CD4-positive, alpha-beta memory T cell (primary cell): ENCODE measurements at regions not wholly inside any gene's neighbourhood (a gene's known extent, or its start where the extent isn't known, plus 50 kb on each side); places are given as distances from the start of the nearest gene placed in this dataset.
"Not testable (repeated sequence)": the region's sequence is repeated elsewhere in the genome, so short reads cannot be mapped to it uniquely, and the experiment has no call there.

ENCODE experiments used
- CTCF ChIA-PET: fragments of 350-600 bp; sonication (Branson Sonifier 250); formaldehyde crosslinking; loops from one replicate; lab custom pipeline; 2021; ENCODE audit warnings: inconsistent platforms; ENCODE audit not compliant: partially characterized antibody; lab: Charles Lee
- POLR2A ChIA-PET: fragments of 350-600 bp; sonication (Branson Sonifier 250); formaldehyde crosslinking; loops from one replicate; lab custom pipeline; 2021; ENCODE audit not compliant: partially characterized antibody; lab: Charles Lee
- DNase-seq, 5 donors: peaks; one replicate each; pipeline versions ENCODE4 v3.0.0 to v3.0.0-alpha.2; 2020 to 2022; ENCODE audit warnings: mixed read lengths in 1 of 5
- H3K27ac ChIP-seq: one replicate; pipeline ENCODE4 v1.7.0; 2013; ENCODE audit warnings: low read depth, low read length
- H3K27me3 ChIP-seq: 2 replicates; pipeline ENCODE4 v1.7.0; 2013; ENCODE audit warnings: mild to moderate bottlenecking, low read length, moderate library complexity; ENCODE audit not compliant: insufficient read depth
- H3K36me3 ChIP-seq: 2 replicates; pipeline ENCODE4 v1.7.0; 2013; ENCODE audit warnings: mild to moderate bottlenecking, low read length, moderate library complexity; ENCODE audit not compliant: insufficient read depth
- H3K4me1 ChIP-seq: 2 replicates; pipeline ENCODE4 v1.7.0; 2013; ENCODE audit warnings: mild to moderate bottlenecking, low read length, moderate library complexity; ENCODE audit not compliant: insufficient read depth
- H3K4me3 ChIP-seq, 2 donors: one replicate each; pipeline ENCODE4 v1.7.0; 2013; ENCODE audit warnings: low read length in 2 of 2, mild to moderate bottlenecking in 1 of 2
- H3K9me3 ChIP-seq, 2 donors: one replicate each; pipeline ENCODE4 v1.7.0; 2013; ENCODE audit warnings: low read length in 2 of 2, control low read depth in 1 of 2; ENCODE audit not compliant: control insufficient read depth in 1 of 2
- H3K27ac Mint-ChIP-seq, 7 donors: one replicate each; pipeline ENCODE4 v1.8.0; 2020 to 2021; ENCODE audit warnings: mixed read lengths in 7 of 7, mild to moderate bottlenecking in 6 of 7, inconsistent platforms in 3 of 7, moderate library complexity in 3 of 7
- H3K27me3 Mint-ChIP-seq, 2 donors: one replicate each; pipeline ENCODE4 v1.8.0; 2020 to 2021; ENCODE audit warnings: mixed read lengths in 2 of 2
- H3K36me3 Mint-ChIP-seq, 2 donors: one replicate each; pipeline ENCODE4 v1.8.0; 2020 to 2021; ENCODE audit warnings: mixed read lengths in 2 of 2, inconsistent platforms in 1 of 2, mild to moderate bottlenecking in 1 of 2
- H3K4me1 Mint-ChIP-seq, 4 donors: one replicate each; pipeline ENCODE4 v1.8.0; 2020 to 2021; ENCODE audit warnings: mixed read lengths in 4 of 4, mild to moderate bottlenecking in 1 of 4
- H3K4me3 Mint-ChIP-seq, 8 donors: one replicate each; pipeline ENCODE4 v1.8.0; 2020 to 2021; ENCODE audit warnings: mixed read lengths in 8 of 8, mild to moderate bottlenecking in 7 of 8, moderate library complexity in 6 of 8, inconsistent platforms in 3 of 8
- H3K9me3 Mint-ChIP-seq, 8 donors: one replicate each; pipeline ENCODE4 v1.8.0; 2020 to 2021; ENCODE audit warnings: mixed read lengths in 8 of 8, mild to moderate bottlenecking in 5 of 8, inconsistent platforms in 3 of 8, moderate library complexity in 1 of 8
- intact Hi-C: fragments of 100-400 bp; cut with micrococcal nuclease; formaldehyde crosslinking; loops from one replicate; pipeline ENCODE4 v1.15.1; 2023

- no peaks in the 10 kb centered on the region for H3K36me3 Mint-ChIP-seq
- ChIA-PET POLR2A (no interaction called here), CTCF (no interaction called here)
- intact Hi-C loops, result no loop called here
- H3K27ac Mint-ChIP-seq, result no peak overlapping the region
- H3K4me1 Mint-ChIP-seq, result no peaks in the 10 kb centered on the region
- no peaks in the 10 kb centered on the region for H3K4me1 ChIP-seq
- H3K9me3 Mint-ChIP-seq, result peaks cover 0 to 17% (median 4%) of the 10 kb centered on the region in 8 donors
- H3K27me3 ChIP-seq, result no peaks in the 10 kb centered on the region
- no peaks in the 10 kb centered on the region for H3K9me3 ChIP-seq
- no peak for DNase-seq
- no peak overlapping the region for H3K4me3 ChIP-seq
- no peaks in the 10 kb centered on the region for H3K27me3 Mint-ChIP-seq
- H3K36me3 ChIP-seq, result no peaks in the 10 kb centered on the region
- H3K4me3 Mint-ChIP-seq, result no peak overlapping the region
- no peak overlapping the region for H3K27ac ChIP-seq
Observed at GRCh38 chr9:102202126-102202525, 463.7 kb upstream of the GRIN3A start.

GRCh38 chr9:102185962-102186361 lies 447.5 kb upstream of the GRIN3A start:
- Histone ChIP-seq H3K27ac (no peak overlapping the region), H3K9me3 (no peaks in the 10 kb centered on the region), H3K4me1 (no peaks in the 10 kb centered on the region), H3K27me3 (no peaks in the 10 kb centered on the region), H3K4me3 (no peak overlapping the region), H3K36me3 (no peaks in the 10 kb centered on the region)
- ChIA-PET CTCF (no interaction called here), POLR2A (no interaction called here)
- H3K27me3 Mint-ChIP-seq, result no peaks in the 10 kb centered on the region
- no peak for DNase-seq
- intact Hi-C loops, result no loop called here
- H3K4me1 Mint-ChIP-seq, result no peaks in the 10 kb centered on the region
- no peak overlapping the region for H3K27ac Mint-ChIP-seq
- no peaks in the 10 kb centered on the region for H3K36me3 Mint-ChIP-seq
- H3K9me3 Mint-ChIP-seq, result peaks cover under 1 to 10% (median 5%) of the 10 kb centered on the region in 8 donors
- H3K4me3 Mint-ChIP-seq, result no peak overlapping the region

GRCh38 chr9:102185371-102185770 lies 446.9 kb upstream of the GRIN3A start:
- intact Hi-C loops, result no loop called here
- CTCF ChIA-PET, result no interaction called here

GRCh38 chr9:102178811-102179210 lies 440.4 kb upstream of the GRIN3A start:
- no peak overlapping the region for H3K27ac Mint-ChIP-seq
- H3K36me3 ChIP-seq, result no peaks in the 10 kb centered on the region
- H3K4me1 Mint-ChIP-seq, result no peaks in the 10 kb centered on the region
- no peaks in the 10 kb centered on the region for H3K9me3 ChIP-seq
- H3K9me3 Mint-ChIP-seq, result peaks cover 6 to 31% (median 18%) of the 10 kb centered on the region in 8 donors
- no peaks in the 10 kb centered on the region for H3K36me3 Mint-ChIP-seq
- H3K27ac ChIP-seq, result no peak overlapping the region
- no peak overlapping the region for H3K4me3 Mint-ChIP-seq
- no peaks in the 10 kb centered on the region for H3K4me1 ChIP-seq
- no peaks in the 10 kb centered on the region for H3K27me3 Mint-ChIP-seq
- no peak for DNase-seq
- POLR2A ChIA-PET, result no interaction called here
- CTCF ChIA-PET, result no interaction called here
- H3K27me3 ChIP-seq, result no peaks in the 10 kb centered on the region
- intact Hi-C loops, result no loop called here
- no peak overlapping the region for H3K4me3 ChIP-seq

More at GRCh38 chr9:102185371-102185770, 446.9 kb upstream of the GRIN3A start:
- H3K4me3 ChIP-seq, result no peak overlapping the region
- Mint-ChIP-seq H3K9me3 (peaks cover 4 to 15% (median 7%) of the 10 kb centered on the region in 8 donors), H3K36me3 (no peaks in the 10 kb centered on the region), H3K27me3 (no peaks in the 10 kb centered on the region), H3K4me1 (no peaks in the 10 kb centered on the region), H3K27ac (no peak overlapping the region), H3K4me3 (no peak overlapping the region)
- no peaks in the 10 kb centered on the region for H3K27me3 ChIP-seq
- no peaks in the 10 kb centered on the region for H3K9me3 ChIP-seq
- H3K27ac ChIP-seq, result no peak overlapping the region
- no peaks in the 10 kb centered on the region for H3K4me1 ChIP-seq
- no peaks in the 10 kb centered on the region for H3K36me3 ChIP-seq
- no peak for DNase-seq
- POLR2A ChIA-PET, result no interaction called here

GRCh38 chr9:102174202-102174601 lies 435.8 kb upstream of the GRIN3A start:
- H3K27me3 ChIP-seq, POLR2A ChIA-PET, intact Hi-C loops, H3K36me3 Mint-ChIP-seq, H3K4me3 Mint-ChIP-seq, H3K27me3 Mint-ChIP-seq, CTCF ChIA-PET, DNase-seq, H3K4me1 ChIP-seq, H3K9me3 ChIP-seq, H3K27ac ChIP-seq, H3K4me3 ChIP-seq, H3K4me1 Mint-ChIP-seq, H3K36me3 ChIP-seq, H3K27ac Mint-ChIP-seq: not testable (repeated sequence)
- peaks cover 2 to 26% (median 18%) of the 10 kb centered on the region in 8 donors for H3K9me3 Mint-ChIP-seq

GRCh38 chr9:102164247-102164646 lies 425.8 kb upstream of the GRIN3A start:
- Mint-ChIP-seq H3K36me3 (no peaks in the 10 kb centered on the region), H3K27ac (no peak overlapping the region), H3K9me3 (peaks cover 0 to 17% (median 3%) of the 10 kb centered on the region in 8 donors), H3K4me1 (no peaks in the 10 kb centered on the region), H3K27me3 (no peaks in the 10 kb centered on the region), H3K4me3 (no peak overlapping the region)
- no peaks in the 10 kb centered on the region for H3K4me1 ChIP-seq
- intact Hi-C loops, result no loop called here
- ChIA-PET CTCF (no interaction called here), POLR2A (no interaction called here)
- DNase-seq, result no peak
- H3K27ac ChIP-seq, result no peak overlapping the region
- peaks cover 0 to 4% of the 10 kb centered on the region in 2 donors for H3K9me3 ChIP-seq
- no peak overlapping the region for H3K4me3 ChIP-seq
- H3K27me3 ChIP-seq, result no peaks in the 10 kb centered on the region
- no peaks in the 10 kb centered on the region for H3K36me3 ChIP-seq

GRCh38 chr9:102153081-102153480 lies 414.6 kb upstream of the GRIN3A start:
- H3K4me1 Mint-ChIP-seq, H3K27me3 Mint-ChIP-seq, H3K36me3 ChIP-seq, H3K27ac Mint-ChIP-seq, H3K4me3 Mint-ChIP-seq, H3K27me3 ChIP-seq, H3K36me3 Mint-ChIP-seq, H3K4me3 ChIP-seq, H3K4me1 ChIP-seq, intact Hi-C loops, POLR2A ChIA-PET, H3K9me3 ChIP-seq, H3K27ac ChIP-seq, DNase-seq, CTCF ChIA-PET: not testable (repeated sequence)
- peaks cover 0 to 22% (median 7%) of the 10 kb centered on the region in 8 donors for H3K9me3 Mint-ChIP-seq

- POLR2A ChIA-PET, result no interaction called here
Observed at GRCh38 chr9:102135768-102136167, 397.3 kb upstream of the GRIN3A start.

More at GRCh38 chr9:102135768-102136167, 397.3 kb upstream of the GRIN3A start:
- CTCF ChIA-PET, result no interaction called here
- Histone ChIP-seq H3K4me3 (no peak overlapping the region), H3K27ac (no peak overlapping the region), H3K4me1 (no peaks in the 10 kb centered on the region), H3K9me3 (no peaks in the 10 kb centered on the region), H3K36me3 (no peaks in the 10 kb centered on the region), H3K27me3 (no peaks in the 10 kb centered on the region)
- H3K36me3 Mint-ChIP-seq, result no peaks in the 10 kb centered on the region
- no peaks in the 10 kb centered on the region for H3K4me1 Mint-ChIP-seq
- intact Hi-C loops, result no loop called here
- H3K27ac Mint-ChIP-seq, result no peak overlapping the region
- H3K9me3 Mint-ChIP-seq, result peaks cover 0 to 18% (median 7%) of the 10 kb centered on the region in 8 donors
- H3K4me3 Mint-ChIP-seq, result no peak overlapping the region
- DNase-seq, result no peak
- no peaks in the 10 kb centered on the region for H3K27me3 Mint-ChIP-seq
